H9 (cell line): ENCODE measurements at regions not wholly inside any gene's neighbourhood (a gene's known extent, or its start where the extent isn't known, plus 50 kb on each side); places are given as distances from the start of the nearest gene placed in this dataset.
A peak's percentile ranks its signal among the peaks of the same experiment; 100 is the strongest.

ENCODE experiments used
- DNase-seq: peaks from one replicate; pipeline ENCODE4 v3.0.0-alpha.2; 2017
- H2AFZ ChIP-seq: one replicate; pipeline ENCODE4 v1.6.1; 2013; ENCODE audit warnings: mild to moderate bottlenecking, low read length, control low read depth, moderate library complexity
- H2AK5ac ChIP-seq: 2 replicates; pipeline ENCODE4 v1.6.1; 2013; ENCODE audit warnings: low read length, control low read depth, mixed read lengths; ENCODE audit not compliant: insufficient read length
- H2BK120ac ChIP-seq: one replicate; pipeline ENCODE4 v1.6.1; 2013; ENCODE audit warnings: low read depth, mild to moderate bottlenecking, low read length, control low read depth, inconsistent platforms; ENCODE audit not compliant: poor library complexity, severe bottlenecking
- H2BK12ac ChIP-seq: 2 replicates; pipeline ENCODE4 v1.6.1; 2013; ENCODE audit warnings: low read length, control low read depth, mixed read lengths, low read depth; ENCODE audit not compliant: insufficient read length
- H2BK15ac ChIP-seq: 2 replicates; pipeline ENCODE4 v1.6.1; 2013; ENCODE audit warnings: low read depth, low read length, control low read depth
- H2BK20ac ChIP-seq: one replicate; pipeline ENCODE4 v1.6.1; 2013; ENCODE audit warnings: low read depth, mild to moderate bottlenecking, low read length, control low read depth, inconsistent platforms; ENCODE audit not compliant: poor library complexity, severe bottlenecking
- H2BK5ac ChIP-seq: 2 replicates; pipeline ENCODE4 v1.6.1; 2013; ENCODE audit warnings: low read length, control low read depth, mixed read lengths; ENCODE audit not compliant: insufficient read length
- H3K14ac ChIP-seq: 2 replicates; pipeline ENCODE4 v1.6.1; 2013; ENCODE audit warnings: low read length, control low read depth; ENCODE audit not compliant: insufficient read depth
- H3K18ac ChIP-seq: 2 replicates; pipeline ENCODE4 v1.6.1; 2013; ENCODE audit warnings: low read depth, mild to moderate bottlenecking, mixed read lengths, low read length, control low read depth; ENCODE audit not compliant: insufficient read length
- H3K23ac ChIP-seq: 2 replicates; pipeline ENCODE4 v1.6.1; 2013; ENCODE audit warnings: low read length, control low read depth, mixed read lengths, low read depth; ENCODE audit not compliant: insufficient read length
- H3K23me2 ChIP-seq: 2 replicates; pipeline ENCODE4 v1.6.1; 2013; ENCODE audit warnings: low read depth, mild to moderate bottlenecking, mixed read lengths, low read length, control low read depth; ENCODE audit not compliant: insufficient read length, poor library complexity, severe bottlenecking
- H3K27ac ChIP-seq: 2 replicates; pipeline ENCODE4 v1.5.1; 2013; ENCODE audit warnings: low read length, control low read depth, mixed read lengths, low read depth; ENCODE audit not compliant: insufficient read length
- H3K27me3 ChIP-seq: 2 replicates; pipeline ENCODE4 v1.6.1; 2013; ENCODE audit warnings: low read length, control low read depth, inconsistent platforms; ENCODE audit not compliant: insufficient read depth
- H3K4ac ChIP-seq: 2 replicates; pipeline ENCODE4 v1.6.1; 2013; ENCODE audit warnings: low read depth, mild to moderate bottlenecking, control low read depth, inconsistent platforms, low read length, moderate library complexity
- H3K4me1 ChIP-seq: 2 replicates; pipeline ENCODE4 v1.6.1; 2013; ENCODE audit warnings: low read length, control low read depth, inconsistent platforms; ENCODE audit not compliant: insufficient read depth
- H3K4me2 ChIP-seq: 2 replicates; pipeline ENCODE4 v1.6.1; 2013; ENCODE audit warnings: low read length, control low read depth, mixed read lengths; ENCODE audit not compliant: insufficient read length, insufficient read depth
- H3K56ac ChIP-seq: 2 replicates; pipeline ENCODE4 v1.6.1; 2013; ENCODE audit warnings: low read depth, mild to moderate bottlenecking, mixed read lengths, low read length, control low read depth; ENCODE audit not compliant: insufficient read length
- H3K79me1 ChIP-seq: 2 replicates; pipeline ENCODE4 v1.6.1; 2013; ENCODE audit warnings: low read depth, mild to moderate bottlenecking, moderate library complexity, low read length, control low read depth, inconsistent platforms; ENCODE audit not compliant: insufficient read depth, poor library complexity, severe bottlenecking
- H3K79me2 ChIP-seq: 2 replicates; pipeline ENCODE4 v1.6.1; 2013; ENCODE audit warnings: low read length, control low read depth, inconsistent platforms; ENCODE audit not compliant: insufficient read depth
- H3K9ac ChIP-seq: 2 replicates; pipeline ENCODE4 v1.6.1; 2013; ENCODE audit warnings: low read length, control low read depth, mixed read lengths; ENCODE audit not compliant: insufficient read length; ENCODE audit errors: extremely low read depth
- H3K9me3 ChIP-seq: one replicate; pipeline ENCODE4 v1.6.1; 2013; ENCODE audit warnings: low read depth, low read length, inconsistent platforms; ENCODE audit not compliant: control insufficient read depth
- H3T11ph ChIP-seq: one replicate; pipeline ENCODE4 v1.6.1; 2013; ENCODE audit warnings: mild to moderate bottlenecking, low read length, control low read depth, inconsistent platforms
- H4K20me1 ChIP-seq: one replicate; pipeline ENCODE4 v1.6.1; 2013; ENCODE audit not compliant: control insufficient read depth, insufficient read length, insufficient read depth
- H4K5ac ChIP-seq: 2 replicates; pipeline ENCODE4 v1.6.1; 2013; ENCODE audit warnings: low read depth, mild to moderate bottlenecking, mixed read lengths, low read length, control low read depth; ENCODE audit not compliant: insufficient read length
- H4K8ac ChIP-seq: replicated peaks from 2 replicates; pipeline ENCODE4 v1.6.1; 2013; ENCODE audit warnings: low read length, control low read depth, mixed read lengths, low read depth; ENCODE audit not compliant: insufficient read length
- H4K91ac ChIP-seq: 2 replicates; pipeline ENCODE4 v1.6.1; 2013; ENCODE audit warnings: low read depth, mild to moderate bottlenecking, moderate library complexity, mixed read lengths, low read length, control low read depth; ENCODE audit not compliant: insufficient read length
- H3K27ac Mint-ChIP-seq, 3 experiments: 2 replicates in 2 of 3; 3 replicates in 1 of 3; pipeline ENCODE4 v1.8.0; 2020 to 2021; ENCODE audit warnings: mixed read lengths in 3 of 3, mild to moderate bottlenecking in 1 of 3, moderate library complexity in 1 of 3
- H3K27me3 Mint-ChIP-seq: 2 replicates; pipeline ENCODE4 v1.8.0; 2021; ENCODE audit warnings: low read depth, mild to moderate bottlenecking, moderate library complexity, mixed read lengths
- H3K36me3 Mint-ChIP-seq, 3 experiments: 2 replicates in 2 of 3; 3 replicates in 1 of 3; pipeline ENCODE4 v1.8.0; 2020 to 2021; ENCODE audit warnings: low read depth in 3 of 3, mixed read lengths in 3 of 3; ENCODE audit not compliant: insufficient read depth in 1 of 3
- H3K4me1 Mint-ChIP-seq, 2 experiments: 2 replicates each; pipeline ENCODE4 v1.8.0; 2020; ENCODE audit warnings: mixed read lengths in 2 of 2
- H3K4me3 Mint-ChIP-seq, 2 experiments: 2 replicates in 1 of 2; 3 replicates in 1 of 2; pipeline ENCODE4 v1.8.0; 2020 to 2021; ENCODE audit warnings: mild to moderate bottlenecking in 2 of 2, mixed read lengths in 2 of 2, moderate library complexity in 1 of 2
- H3K9me3 Mint-ChIP-seq, 2 experiments: 2 replicates in 1 of 2; 3 replicates in 1 of 2; pipeline ENCODE4 v1.8.0; 2020; ENCODE audit warnings: mild to moderate bottlenecking in 2 of 2, mixed read lengths in 2 of 2, moderate library complexity in 1 of 2
- WGBS: extraction: QIAGEN DNeasy Blood & Tissue Kit; methylation state at CpG from one replicate; pipeline ENCODE4 v1.1.7; 2013; ENCODE audit warnings: missing lambda C conversion rate, low lambda C conversion rate, mixed read lengths; ENCODE audit not compliant: insufficient read length; ENCODE audit errors: extremely low coverage; 5-methylcytosine and 5-hydroxymethylcytosine counted together
- TF ChIP-seq, protein P1 (sequence below): fragments of 200-600 bp; sonication (generic); conservative IDR thresholded peaks from 3 replicates; pipeline ENCODE4 v1.8.0; 2021; ENCODE audit warnings: antibody characterized with exemption, mild to moderate bottlenecking

DNA sequence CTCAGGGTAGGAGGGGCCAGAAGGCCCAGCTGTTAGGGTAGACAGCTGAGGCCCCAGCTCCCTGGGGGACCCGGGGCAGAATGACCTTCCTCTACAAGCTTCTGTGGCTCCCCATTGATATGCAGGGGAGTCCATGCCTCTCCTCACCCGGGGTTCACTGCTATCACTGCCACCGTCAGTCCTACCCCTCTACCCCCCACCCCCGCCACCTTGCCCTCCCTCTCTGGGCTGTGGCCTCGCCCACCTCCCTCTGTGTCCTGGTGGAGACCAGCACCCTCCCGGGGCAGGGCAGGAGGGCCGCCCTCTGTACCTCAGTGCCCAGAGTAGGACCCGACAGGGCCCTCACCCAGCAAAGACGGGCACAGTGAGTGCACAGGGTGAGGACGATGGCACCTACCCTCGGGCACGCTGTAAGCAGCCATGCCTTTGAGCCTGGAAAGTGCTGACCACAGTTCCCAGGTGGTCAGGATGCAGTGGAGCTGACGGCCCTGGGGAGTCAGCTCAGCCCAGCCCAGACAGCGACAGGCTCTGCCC lies 88.4 kb upstream of the SFSWAP start:
- H4K8ac ChIP-seq = no peak overlapping the region
- peaks cover 10% of the 10 kb centered on the region; the same call in 1 of the 2 replicates for H3K4me1 ChIP-seq
- Mint-ChIP-seq H3K27ac (no peak overlapping the region), H3K9me3 (no peaks in the 10 kb centered on the region; a peak in 1 of 5 replicates), H3K27me3 (peaks cover 18% of the 10 kb centered on the region), H3K4me3 (no peak overlapping the region), H3K4me1 (peaks cover 33 to 50% of the 10 kb centered on the region in 2 experiments), H3K36me3 (no peaks in the 10 kb centered on the region)
- H2BK20ac ChIP-seq = no peak overlapping the region
- no peak overlapping the region for H3K9ac ChIP-seq
- no peak overlapping the region for H3K4me2 ChIP-seq
- TF ChIP-seq, protein P1, sequence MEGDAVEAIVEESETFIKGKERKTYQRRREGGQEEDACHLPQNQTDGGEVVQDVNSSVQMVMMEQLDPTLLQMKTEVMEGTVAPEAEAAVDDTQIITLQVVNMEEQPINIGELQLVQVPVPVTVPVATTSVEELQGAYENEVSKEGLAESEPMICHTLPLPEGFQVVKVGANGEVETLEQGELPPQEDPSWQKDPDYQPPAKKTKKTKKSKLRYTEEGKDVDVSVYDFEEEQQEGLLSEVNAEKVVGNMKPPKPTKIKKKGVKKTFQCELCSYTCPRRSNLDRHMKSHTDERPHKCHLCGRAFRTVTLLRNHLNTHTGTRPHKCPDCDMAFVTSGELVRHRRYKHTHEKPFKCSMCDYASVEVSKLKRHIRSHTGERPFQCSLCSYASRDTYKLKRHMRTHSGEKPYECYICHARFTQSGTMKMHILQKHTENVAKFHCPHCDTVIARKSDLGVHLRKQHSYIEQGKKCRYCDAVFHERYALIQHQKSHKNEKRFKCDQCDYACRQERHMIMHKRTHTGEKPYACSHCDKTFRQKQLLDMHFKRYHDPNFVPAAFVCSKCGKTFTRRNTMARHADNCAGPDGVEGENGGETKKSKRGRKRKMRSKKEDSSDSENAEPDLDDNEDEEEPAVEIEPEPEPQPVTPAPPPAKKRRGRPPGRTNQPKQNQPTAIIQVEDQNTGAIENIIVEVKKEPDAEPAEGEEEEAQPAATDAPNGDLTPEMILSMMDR = no peak
- no peaks in the 10 kb centered on the region for H3K27me3 ChIP-seq
- no peak overlapping the region for H3K56ac ChIP-seq
- no peak overlapping the region for H2BK12ac ChIP-seq
- no peak overlapping the region for H3K23ac ChIP-seq
- H3K27ac ChIP-seq = no peak overlapping the region
- H3K23me2 ChIP-seq = no peaks in the 10 kb centered on the region
- no peak overlapping the region for H2AK5ac ChIP-seq
- no peak overlapping the region for H2AFZ ChIP-seq
- H3K4ac ChIP-seq = no peak overlapping the region
- H4K91ac ChIP-seq = no peak overlapping the region
- no peak overlapping the region for H2BK5ac ChIP-seq
- H3K79me2 ChIP-seq = no peaks in the 10 kb centered on the region
- H4K20me1 ChIP-seq = no peaks in the 10 kb centered on the region
- peak overlapping the region; percentile 32 for H3K18ac ChIP-seq
- no peak overlapping the region for H3T11ph ChIP-seq
- no peaks in the 10 kb centered on the region for H3K9me3 ChIP-seq
- no peak for DNase-seq
- WGBS = no CpG with 5 or more reads among the region's 14 CpGs
- no peak overlapping the region for H2BK15ac ChIP-seq
- H3K14ac ChIP-seq = no peak overlapping the region
- H3K79me1 ChIP-seq = no peaks in the 10 kb centered on the region
- H2BK120ac ChIP-seq = no peak overlapping the region
- no peak overlapping the region for H4K5ac ChIP-seq
